ENCODE measurements at regions not wholly inside any gene's neighbourhood (a gene's known extent, or its start where the extent isn't known, plus 50 kb on each side); places are given as distances from the start of the nearest gene placed in this dataset.

- TF ChIP-seq CTCF (IDR thresholded peaks at IDR 0.05): no peak
- no peak for TF ChIP-seq POLR2A (IDR thresholded peaks at IDR 0.05)
Observed at GRCh38 chr4:23957465-23957864, 67.6 kb upstream of the PPARGC1A start.
